B cell (primary cell): ENCODE measurements at regions not wholly inside any gene's neighbourhood (a gene's known extent, or its start where the extent isn't known, plus 50 kb on each side); places are given as distances from the start of the nearest gene placed in this dataset.

Experiments used
- ATAC-seq: fragments of 200-7000 bp; cut with Tn5 transposase; one replicate; pipeline ENCODE4 v1.10.0; 2021; ENCODE audit warnings: low read depth, mild to moderate bottlenecking, moderate number of reproducible peaks, moderate library complexity
- CTCF ChIA-PET: fragments of 350-600 bp; sonication (Branson Sonifier 250); formaldehyde crosslinking; loops from one replicate; lab custom pipeline; 2021; ENCODE audit warnings: antibody characterized with exemption, inconsistent platforms; lab: Charles Lee
- POLR2A ChIA-PET: fragments of 350-600 bp; sonication (Branson Sonifier 250); formaldehyde crosslinking; loops from one replicate; lab custom pipeline; 2021; ENCODE audit warnings: antibody characterized with exemption; lab: Charles Lee
- DNase-seq: peaks from one replicate; pipeline ENCODE4 v3.0.0; 2013
- H2AFZ ChIP-seq: 2 replicates; pipeline ENCODE4 v1.6.1; 2012; ENCODE audit warnings: mild to moderate bottlenecking, low read depth, low read length; ENCODE audit not compliant: insufficient read depth, poor library complexity, severe bottlenecking
- H3K27ac ChIP-seq, 2 donors: 1 replicate in 1 of 2; 2 replicates in 1 of 2; pipeline ENCODE4 v1.5.1; 2012 to 2013; ENCODE audit warnings: low read length in 2 of 2, mild to moderate bottlenecking in 2 of 2, moderate library complexity in 1 of 2
- H3K27me3 ChIP-seq, 4 experiments: fragments of 200-600 bp in 1 of 4; sonication (generic) in 1 of 4; replicated peaks in 1 of 4; 1 replicate in 2 of 4; 2 replicates in 2 of 4; pipeline versions ENCODE4 v1.6.1 to v1.7.0; 2013 to 2016; ENCODE audit warnings: low read length in 3 of 4, mild to moderate bottlenecking in 2 of 4, mixed read lengths in 1 of 4, moderate library complexity in 1 of 4; ENCODE audit not compliant: insufficient read depth in 4 of 4, control insufficient read depth in 3 of 4; ENCODE audit errors: control extremely low read depth in 1 of 4
- H3K36me3 ChIP-seq, 2 experiments: replicated peaks in 1 of 2; 1 replicate in 1 of 2; 2 replicates in 1 of 2; pipeline versions ENCODE4 v1.6.1 to v1.7.1; 2013; ENCODE audit warnings: low read length in 1 of 2; ENCODE audit not compliant: insufficient read depth in 2 of 2, control insufficient read depth in 1 of 2; ENCODE audit errors: control extremely low read depth in 1 of 2, extremely low read depth in 1 of 2
- H3K4me1 ChIP-seq, 2 donors: fragments of 200-600 bp in 1 of 2; sonication (generic) in 1 of 2; 1 replicate in 1 of 2; 2 replicates in 1 of 2; pipeline versions ENCODE4 v1.5.1 to v1.6.1; 2013 to 2017; ENCODE audit warnings: low read length in 2 of 2; ENCODE audit not compliant: control insufficient read depth in 2 of 2, insufficient read depth in 2 of 2
- H3K4me2 ChIP-seq: replicated peaks from 2 replicates; pipeline ENCODE3; 2012; ENCODE audit warnings: mild to moderate bottlenecking, low read depth, low read length; ENCODE audit not compliant: poor library complexity, severe bottlenecking
- H3K4me3 ChIP-seq, 5 experiments: fragments of 200-600 bp in 1 of 5; sonication (generic) in 1 of 5; 1 replicate in 3 of 5; 2 replicates in 2 of 5; pipeline versions ENCODE4 v1.5.1 to v1.7.0; 2011 to 2016; ENCODE audit warnings: low read length in 4 of 5, mild to moderate bottlenecking in 4 of 5, low read depth in 2 of 5, control low read depth in 1 of 5, moderate library complexity in 1 of 5; ENCODE audit not compliant: insufficient read depth in 1 of 5; ENCODE audit errors: control extremely low read depth in 1 of 5, extremely low read depth in 1 of 5
- H3K79me2 ChIP-seq: fragments of 200-600 bp; sonication (generic); one replicate; pipeline ENCODE4 v1.6.0; 2016; ENCODE audit warnings: low read length; ENCODE audit not compliant: control insufficient read depth, insufficient read depth
- H3K9ac ChIP-seq: fragments of 200-600 bp; sonication (generic); 2 replicates; pipeline ENCODE4 v1.6.1; 2017; ENCODE audit warnings: mild to moderate bottlenecking, low read length, moderate library complexity
- H3K9me3 ChIP-seq, 3 donors: one replicate each; pipeline versions ENCODE4 v1.6.1 to v1.7.1; 2013; ENCODE audit warnings: low read length in 2 of 3; ENCODE audit not compliant: control insufficient read depth in 2 of 3, insufficient read depth in 1 of 3; ENCODE audit errors: control extremely low read depth in 1 of 3
- H4K20me1 ChIP-seq: 2 replicates; pipeline ENCODE4 v1.6.0; 2012; ENCODE audit warnings: mild to moderate bottlenecking, low read length; ENCODE audit not compliant: insufficient read depth, control insufficient read depth, poor library complexity, severe bottlenecking
- H3K27ac Mint-ChIP-seq: one replicate; pipeline ENCODE4 v1.8.0; 2021; ENCODE audit warnings: mixed read lengths
- H3K27me3 Mint-ChIP-seq: one replicate; pipeline ENCODE4 v1.8.0; 2021; ENCODE audit warnings: mixed read lengths
- H3K4me1 Mint-ChIP-seq: one replicate; pipeline ENCODE4 v1.8.0; 2021; ENCODE audit warnings: mixed read lengths
- H3K4me3 Mint-ChIP-seq: one replicate; pipeline ENCODE4 v1.8.0; 2021; ENCODE audit warnings: mixed read lengths
- H3K9me3 Mint-ChIP-seq: one replicate; pipeline ENCODE4 v1.8.0; 2022; ENCODE audit warnings: mixed read lengths; ENCODE audit not compliant: insufficient read depth
- CTCF ChIP-seq: fragments of 200-600 bp; IDR thresholded peaks from one replicate; pipeline ENCODE4 v1.8.0; 2022; ENCODE audit warnings: antibody characterized with exemption, mild to moderate bottlenecking
- EZH2 ChIP-seq: IDR thresholded peaks from 2 replicates; pipeline ENCODE4 v1.6.1; 2012; ENCODE audit warnings: borderline replicate concordance, low read depth, mild to moderate bottlenecking, moderate library complexity, low read length; ENCODE audit not compliant: insufficient read depth, poor library complexity, severe bottlenecking
- WGBS: methylation state at CpG from one replicate; pipeline ENCODE4 v1.1.5; 2013; ENCODE audit warnings: missing lambda C conversion rate; ENCODE audit not compliant: insufficient coverage; 5-methylcytosine and 5-hydroxymethylcytosine counted together
- intact Hi-C: fragments of 100-400 bp; cut with micrococcal nuclease; formaldehyde crosslinking; loops from one replicate; pipeline ENCODE4 v1.10.0; 2022

DNA sequence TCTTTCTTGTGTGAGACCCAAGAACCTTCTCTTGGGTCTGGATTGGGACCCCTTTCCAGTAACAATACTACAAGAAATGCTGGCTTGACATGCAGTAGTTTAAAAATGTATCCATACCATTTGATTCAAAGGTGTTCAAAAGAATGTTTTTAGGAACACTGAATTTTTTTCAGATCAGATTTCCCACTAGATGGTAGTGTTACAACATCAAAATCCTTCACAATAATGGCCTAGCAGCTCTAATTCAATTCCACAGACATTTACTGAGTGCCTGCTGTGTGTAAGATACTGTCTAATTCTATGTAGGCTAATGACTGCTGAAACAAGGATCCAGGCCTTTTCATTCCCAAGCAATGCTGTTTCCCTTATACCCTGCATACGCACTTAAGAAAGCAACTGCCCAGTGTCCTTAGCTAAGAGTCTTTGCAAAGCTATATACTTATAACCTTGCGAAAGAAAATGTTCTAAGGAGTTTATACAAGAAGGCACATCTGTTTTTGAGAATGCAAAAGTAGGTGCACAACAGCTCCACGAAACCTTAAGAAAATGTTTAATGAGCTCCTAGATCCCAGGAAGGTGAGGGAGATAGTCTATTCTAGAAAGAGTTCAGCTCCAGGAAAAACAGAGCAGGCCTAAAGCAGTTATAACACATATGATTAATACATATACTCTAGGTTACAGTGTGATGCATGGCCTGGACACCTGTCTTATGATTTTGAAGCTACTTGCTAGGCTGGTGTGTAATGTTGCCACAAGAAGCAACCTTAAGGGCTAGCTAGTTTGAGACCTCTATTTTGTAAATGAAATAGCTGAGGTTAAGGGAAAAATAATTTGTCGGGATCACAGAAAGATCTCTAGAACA is 50.9 kb upstream of the PKP2 start:
- CTCF ChIA-PET: no interaction called here
- no peak for ATAC-seq

More for the DNA sequence above, 50.9 kb upstream of the PKP2 start:
- DNase-seq: no peak
- H3K27ac ChIP-seq: no peak overlapping the region
- intact Hi-C loops: no loop called here
- H3K9me3 Mint-ChIP-seq: no peaks in the 10 kb centered on the region
- H3K4me3 ChIP-seq: no peak overlapping the region
- no peaks in the 10 kb centered on the region for H3K27me3 ChIP-seq
- no peaks in the 10 kb centered on the region for H3K27me3 Mint-ChIP-seq
- H3K27ac Mint-ChIP-seq: no peak overlapping the region
- no peaks in the 10 kb centered on the region for H3K9me3 ChIP-seq
- no peaks in the 10 kb centered on the region for H4K20me1 ChIP-seq
- no peaks in the 10 kb centered on the region for H3K4me1 Mint-ChIP-seq
- H3K36me3 ChIP-seq: no peaks in the 10 kb centered on the region
- POLR2A ChIA-PET: no interaction called here
- H3K4me1 ChIP-seq: no peaks in the 10 kb centered on the region
- no peak overlapping the region for H3K4me2 ChIP-seq
- no peak overlapping the region for H2AFZ ChIP-seq
- H3K79me2 ChIP-seq: no peaks in the 10 kb centered on the region
- no peak overlapping the region for H3K9ac ChIP-seq
- no CpG with 5 or more reads among the region's 4 CpGs for whole genome bisulfite sequencing
- TF ChIP-seq EZH2: no peak
- no peak for TF ChIP-seq CTCF
- H3K4me3 Mint-ChIP-seq: no peak overlapping the region
